Stimulated activated CD4-positive, alpha-beta T cell treated with anti-CD3 and anti-CD28 coated beads, Interleukin-1b, Interleukin-23, amount 100 ng/mL, for 48 hours (primary cell): ENCODE measurements at regions not wholly inside any gene's neighbourhood (a gene's known extent, or its start where the extent isn't known, plus 50 kb on each side); places are given as distances from the start of the nearest gene placed in this dataset.
"Not testable (repeated sequence)": the region's sequence is repeated elsewhere in the genome, so short reads cannot be mapped to it uniquely, and the experiment has no call there.

Source experiments
- DNase-seq: peaks from one replicate; pipeline ENCODE4 v3.0.0-alpha.2; 2020

- no peak for DNase-seq
Observed at GRCh38 chr13:78977311-78977710, 318.4 kb upstream of the OBI1 start.

GRCh38 chr13:78976696-78977095, 317.7 kb upstream of the OBI1 start:
- no peak for DNase-seq

GRCh38 chr13:78972561-78972960, 313.6 kb upstream of the OBI1 start:
- no peak for DNase-seq

- no peak for DNase-seq
Observed at GRCh38 chr13:78971355-78972025, 312.5 kb upstream of the OBI1 start.

- DNase-seq, result no peak
Observed at GRCh38 chr13:78960881-78961280, 301.9 kb upstream of the OBI1 start.

GRCh38 chr13:78958006-78958405, 299.1 kb upstream of the OBI1 start:
- no peak for DNase-seq

- DNase-seq, result no peak
Observed at GRCh38 chr13:78940455-78941130, 281.6 kb upstream of the OBI1 start.

GRCh38 chr13:78934336-78934735, 275.4 kb upstream of the OBI1 start:
- DNase-seq, result no peak

GRCh38 chr13:78915015-78915414, 256.1 kb upstream of the OBI1 start:
- no peak for DNase-seq

- DNase-seq, result no peak
Observed at GRCh38 chr13:78913656-78914055, 254.7 kb upstream of the OBI1 start.

GRCh38 chr13:78910147-78910546, 251.2 kb upstream of the OBI1 start:
- no peak for DNase-seq

GRCh38 chr13:78909276-78909675, 250.3 kb upstream of the OBI1 start:
- no peak for DNase-seq

- DNase-seq, result no peak
Observed at GRCh38 chr13:78907006-78907405, 248.1 kb upstream of the OBI1 start.

- no peak for DNase-seq
Observed at GRCh38 chr13:78897200-78897599, 238.2 kb upstream of the OBI1 start.

- no peak for DNase-seq
Observed at GRCh38 chr13:78884571-78884970, 225.6 kb upstream of the OBI1 start.

GRCh38 chr13:78881751-78882150, 222.8 kb upstream of the OBI1 start:
- DNase-seq, result no peak

GRCh38 chr13:78881054-78881453, 222.1 kb upstream of the OBI1 start:
- no peak for DNase-seq

- DNase-seq, result no peak
Observed at GRCh38 chr13:78876915-78877549, 218.1 kb upstream of the OBI1 start.

GRCh38 chr13:78875792-78876580, 217.0 kb upstream of the OBI1 start:
- no peak for DNase-seq

- DNase-seq, result no peak
Observed at GRCh38 chr13:78868991-78869390, 210.0 kb upstream of the OBI1 start.

GRCh38 chr13:78867655-78868054, 208.7 kb upstream of the OBI1 start:
- DNase-seq, result no peak

GRCh38 chr13:78866076-78866475, 207.1 kb upstream of the OBI1 start:
- not testable (repeated sequence) for DNase-seq

GRCh38 chr13:78862446-78862845, 203.5 kb upstream of the OBI1 start:
- DNase-seq, result no peak

- no peak for DNase-seq
Observed at GRCh38 chr13:78852709-78853108, 193.8 kb upstream of the OBI1 start.
